GM18867 (cell line): ENCODE measurements at regions not wholly inside any gene's neighbourhood (a gene's known extent, or its start where the extent isn't known, plus 50 kb on each side); places are given as distances from the start of the nearest gene placed in this dataset.
"Not testable (repeated sequence)": the region's sequence is repeated elsewhere in the genome, so short reads cannot be mapped to it uniquely, and the experiment has no call there.

Experiments
- ATAC-seq: cut with Tn5 transposase; IDR thresholded peaks from one replicate; pipeline ENCODE4 v1.9.1; 2021; ENCODE audit warnings: mild to moderate bottlenecking, moderate library complexity; ENCODE audit not compliant: unreplicated experiment

- ATAC-seq = no peak
These were observed 439.5 kb upstream of the RGMB start for GRCh38 chr5:98333921-98334320.

GRCh38 chr5:98334946-98335345 lies 438.5 kb upstream of the RGMB start:
- ATAC-seq = no peak

- ATAC-seq = no peak
These were observed 434.2 kb upstream of the RGMB start for GRCh38 chr5:98339141-98339848.

- no peak for ATAC-seq
These were observed 432.1 kb upstream of the RGMB start for GRCh38 chr5:98341038-98342032.

- ATAC-seq = not testable (repeated sequence)
These were observed 430.4 kb upstream of the RGMB start for GRCh38 chr5:98342958-98343660.

GRCh38 chr5:98349251-98349989 lies 424.0 kb upstream of the RGMB start:
- ATAC-seq = no peak

- no peak for ATAC-seq
These were observed 423.5 kb upstream of the RGMB start for GRCh38 chr5:98349990-98350365.

- no peak for ATAC-seq
These were observed 418.5 kb upstream of the RGMB start for GRCh38 chr5:98354922-98355321.

GRCh38 chr5:98360548-98360947 lies 412.9 kb upstream of the RGMB start:
- no peak for ATAC-seq

- ATAC-seq = no peak
These were observed 410.3 kb upstream of the RGMB start for GRCh38 chr5:98363157-98363556.

GRCh38 chr5:98364549-98364948 lies 408.9 kb upstream of the RGMB start:
- ATAC-seq = no peak

GRCh38 chr5:98365126-98365525 lies 408.3 kb upstream of the RGMB start:
- no peak for ATAC-seq

GRCh38 chr5:98368141-98368540 lies 405.3 kb upstream of the RGMB start:
- ATAC-seq = no peak

GRCh38 chr5:98372351-98372750 lies 401.1 kb upstream of the RGMB start:
- no peak for ATAC-seq

GRCh38 chr5:98391921-98392625 lies 381.4 kb upstream of the RGMB start:
- no peak for ATAC-seq

GRCh38 chr5:98393205-98393604 lies 380.3 kb upstream of the RGMB start:
- not testable (repeated sequence) for ATAC-seq

GRCh38 chr5:98397081-98397480 lies 376.4 kb upstream of the RGMB start:
- no peak for ATAC-seq

GRCh38 chr5:98398465-98398864 lies 375.0 kb upstream of the RGMB start:
- no peak for ATAC-seq

GRCh38 chr5:98401656-98402055 lies 371.8 kb upstream of the RGMB start:
- ATAC-seq = no peak

- ATAC-seq = no peak
These were observed 371.3 kb upstream of the RGMB start for GRCh38 chr5:98402130-98402529.
